CD4-positive, CD25-positive, alpha-beta regulatory T cell (primary cell): ENCODE measurements at regions not wholly inside any gene's neighbourhood (a gene's known extent, or its start where the extent isn't known, plus 50 kb on each side); places are given as distances from the start of the nearest gene placed in this dataset.

Source experiments
- ATAC-seq, 2 donors: fragments of 150-1000 bp; cut with Tn5 transposase; one replicate each; pipeline ENCODE4 v1.10.0; 2021; ENCODE audit warnings: low read depth in 2 of 2, moderate number of reproducible peaks in 2 of 2, moderate library complexity in 1 of 2
- DNase-seq, 3 donors: peaks; one replicate each; pipeline versions ENCODE4 v3.0.0 to v3.0.0-alpha.2; 2012 to 2022; ENCODE audit warnings: mixed read lengths in 1 of 3
- H3K27ac ChIP-seq: one replicate; pipeline ENCODE4 v1.7.0; 2013; ENCODE audit warnings: mild to moderate bottlenecking, low read length; ENCODE audit not compliant: insufficient read depth, poor library complexity, severe bottlenecking
- H3K27me3 ChIP-seq: one replicate; pipeline ENCODE4 v1.7.0; 2013; ENCODE audit warnings: low read length; ENCODE audit not compliant: control insufficient read depth, insufficient read depth
- H3K36me3 ChIP-seq: one replicate; pipeline ENCODE4 v1.7.0; 2013; ENCODE audit warnings: mild to moderate bottlenecking, low read length, moderate library complexity; ENCODE audit not compliant: control insufficient read depth, insufficient read depth
- H3K4me1 ChIP-seq: 2 replicates; pipeline ENCODE4 v1.7.0; 2013; ENCODE audit warnings: mild to moderate bottlenecking, low read length; ENCODE audit not compliant: insufficient read depth, control insufficient read depth, poor library complexity, severe bottlenecking
- H3K4me3 ChIP-seq: one replicate; pipeline ENCODE4 v1.7.0; 2013; ENCODE audit warnings: low read depth, mild to moderate bottlenecking, low read length, moderate library complexity
- H3K9me3 ChIP-seq, 2 experiments: 1 replicate in 1 of 2; 2 replicates in 1 of 2; pipeline ENCODE4 v1.7.0; 2013; ENCODE audit warnings: low read length in 2 of 2, mild to moderate bottlenecking in 1 of 2, moderate library complexity in 1 of 2; ENCODE audit not compliant: control insufficient read depth in 2 of 2
- H3K27ac Mint-ChIP-seq, 3 donors: one replicate each; pipeline ENCODE4 v1.8.0; 2020 to 2022; ENCODE audit warnings: mild to moderate bottlenecking in 3 of 3, mixed read lengths in 3 of 3, moderate library complexity in 2 of 3
- H3K27me3 Mint-ChIP-seq: one replicate; pipeline ENCODE4 v1.8.0; 2022; ENCODE audit warnings: mild to moderate bottlenecking, mixed read lengths
- H3K36me3 Mint-ChIP-seq: one replicate; pipeline ENCODE4 v1.8.0; 2020; ENCODE audit warnings: mixed read lengths
- H3K4me1 Mint-ChIP-seq, 4 donors: one replicate each; pipeline ENCODE4 v1.8.0; 2020 to 2022; ENCODE audit warnings: mixed read lengths in 4 of 4, mild to moderate bottlenecking in 1 of 4
- H3K4me3 Mint-ChIP-seq, 4 donors: one replicate each; pipeline ENCODE4 v1.8.0; 2020 to 2022; ENCODE audit warnings: mild to moderate bottlenecking in 4 of 4, mixed read lengths in 4 of 4, moderate library complexity in 3 of 4
- H3K9me3 Mint-ChIP-seq, 7 donors: one replicate each; pipeline ENCODE4 v1.8.0; 2020 to 2022; ENCODE audit warnings: mixed read lengths in 7 of 7, mild to moderate bottlenecking in 3 of 7, moderate library complexity in 2 of 7

DNA sequence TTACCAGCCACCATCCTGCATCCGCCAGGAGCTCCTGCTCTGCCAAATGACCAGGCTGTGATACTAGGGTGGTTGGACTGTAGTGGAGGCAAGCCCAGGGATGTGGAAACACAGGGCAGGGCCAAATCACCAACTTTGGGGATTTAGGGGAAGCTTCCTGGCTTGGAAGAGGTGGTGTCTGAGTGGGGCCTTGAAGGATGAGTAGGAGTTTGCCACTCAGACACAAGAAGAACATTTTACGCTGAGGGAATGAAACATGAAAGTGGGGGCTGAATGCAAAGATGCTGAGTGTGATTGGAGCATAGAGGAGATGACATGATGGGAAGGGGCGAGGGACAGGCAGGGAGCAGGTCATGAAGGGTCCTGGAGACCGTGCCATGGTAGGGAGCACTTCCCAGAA, 329.5 kb downstream of the RPS24 start:
- H3K9me3 ChIP-seq: no peaks in the 10 kb centered on the region
- H3K36me3 ChIP-seq: no peaks in the 10 kb centered on the region
- ATAC-seq: no peak
- H3K27ac Mint-ChIP-seq: peak overlapping the region in 1 of 3 donors; percentile 85
- H3K27me3 Mint-ChIP-seq: no peaks in the 10 kb centered on the region
- H3K4me3 Mint-ChIP-seq: no peak overlapping the region
- peaks cover 0 to 1% (median 0%) of the 10 kb centered on the region in 7 donors for H3K9me3 Mint-ChIP-seq
- no peaks in the 10 kb centered on the region for H3K4me1 ChIP-seq
- H3K27me3 ChIP-seq: no peaks in the 10 kb centered on the region
- H3K36me3 Mint-ChIP-seq: no peaks in the 10 kb centered on the region
- no peak overlapping the region for H3K27ac ChIP-seq
- DNase-seq: no peak
- peaks cover 0 to 19% (median 2%) of the 10 kb centered on the region in 4 donors for H3K4me1 Mint-ChIP-seq
- no peak overlapping the region for H3K4me3 ChIP-seq

DNA sequence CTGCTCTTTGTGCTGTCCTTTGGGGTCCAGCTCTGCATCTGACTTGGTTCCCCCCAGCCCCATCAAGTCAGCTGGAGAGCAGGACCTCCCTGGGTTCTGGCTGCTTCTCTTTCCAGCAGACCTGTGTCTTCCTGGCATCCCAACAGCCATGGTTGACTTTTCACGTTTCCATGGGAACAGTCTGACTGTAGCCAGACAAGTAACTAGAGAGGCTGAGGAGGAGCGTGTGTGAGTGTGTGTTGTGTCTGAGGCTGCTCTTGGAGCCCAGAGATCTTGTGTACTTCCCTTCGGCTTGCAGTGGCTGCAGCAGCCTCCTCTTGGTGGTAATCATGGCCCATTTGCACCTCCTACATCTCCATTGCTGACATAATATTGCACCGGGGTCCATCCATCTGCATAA, 332.0 kb downstream of the RPS24 start:
- H3K4me3 Mint-ChIP-seq: no peak overlapping the region
- ATAC-seq (no peak), DNase-seq (no peak)
- H3K36me3 ChIP-seq: no peaks in the 10 kb centered on the region
- H3K36me3 Mint-ChIP-seq: no peaks in the 10 kb centered on the region
- no peaks in the 10 kb centered on the region for H3K9me3 ChIP-seq
- peaks cover 0 to 1% (median 0%) of the 10 kb centered on the region in 7 donors for H3K9me3 Mint-ChIP-seq
- no peaks in the 10 kb centered on the region for H3K4me1 ChIP-seq
- H3K27me3 ChIP-seq: no peaks in the 10 kb centered on the region
- no peak overlapping the region for H3K27ac ChIP-seq
- no peak overlapping the region for H3K27ac Mint-ChIP-seq
- H3K4me1 Mint-ChIP-seq: peaks cover 0 to 19% (median 1%) of the 10 kb centered on the region in 4 donors
- H3K4me3 ChIP-seq: no peak overlapping the region
- no peaks in the 10 kb centered on the region for H3K27me3 Mint-ChIP-seq

GRCh38 chr10:78366663-78367411, 333.2 kb downstream of the RPS24 start:
- Mint-ChIP-seq H3K4me1 (peaks cover 0 to 13% (median 1%) of the 10 kb centered on the region in 4 donors), H3K36me3 (no peaks in the 10 kb centered on the region), H3K4me3 (no peak overlapping the region), H3K27me3 (no peaks in the 10 kb centered on the region), H3K27ac (no peak overlapping the region), H3K9me3 (peaks cover 0 to 1% (median 0%) of the 10 kb centered on the region in 7 donors)
- H3K4me3 ChIP-seq: no peak overlapping the region
- H3K27me3 ChIP-seq: no peaks in the 10 kb centered on the region
- H3K9me3 ChIP-seq: no peaks in the 10 kb centered on the region
- no peaks in the 10 kb centered on the region for H3K36me3 ChIP-seq
- no peak overlapping the region for H3K27ac ChIP-seq
- DNase-seq: no peak
- H3K4me1 ChIP-seq: no peaks in the 10 kb centered on the region
- ATAC-seq: no peak

GRCh38 chr10:78367751-78368150, 334.1 kb downstream of the RPS24 start:
- no peaks in the 10 kb centered on the region for H3K36me3 ChIP-seq
- no peak overlapping the region for H3K4me3 ChIP-seq
- H3K9me3 ChIP-seq: no peaks in the 10 kb centered on the region
- no peaks in the 10 kb centered on the region for H3K27me3 Mint-ChIP-seq
- H3K27ac ChIP-seq: no peak overlapping the region
- H3K4me3 Mint-ChIP-seq: no peak overlapping the region
- peaks cover 0 to 1% (median 0%) of the 10 kb centered on the region in 7 donors for H3K9me3 Mint-ChIP-seq
- no peak for ATAC-seq
- DNase-seq: no peak
- no peak overlapping the region for H3K27ac Mint-ChIP-seq
- no peaks in the 10 kb centered on the region for H3K4me1 ChIP-seq
- H3K36me3 Mint-ChIP-seq: no peaks in the 10 kb centered on the region
- peaks cover 0 to 4% (median 0%) of the 10 kb centered on the region in 4 donors for H3K4me1 Mint-ChIP-seq
- no peaks in the 10 kb centered on the region for H3K27me3 ChIP-seq

DNA sequence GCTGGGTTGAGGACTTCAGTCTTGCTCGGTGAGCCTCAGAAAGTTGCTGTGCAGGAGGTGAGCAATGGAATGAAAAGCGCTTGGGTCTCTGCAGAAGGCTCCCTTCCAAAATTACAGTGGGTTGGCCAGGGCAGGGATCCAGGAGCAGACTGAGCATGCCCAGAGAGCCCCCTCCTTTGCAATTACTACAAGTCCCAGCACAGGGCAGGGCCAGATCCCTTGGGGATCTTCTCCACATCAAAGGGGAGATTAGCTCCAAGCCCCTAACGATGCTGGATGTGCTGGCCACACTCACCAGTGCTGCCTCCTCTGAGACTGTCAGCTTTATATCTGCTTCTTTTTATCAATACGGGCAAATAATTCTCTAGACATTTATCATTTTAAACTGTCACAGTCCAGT, 337.5 kb downstream of the RPS24 start:
- H3K9me3 Mint-ChIP-seq: no peaks in the 10 kb centered on the region
- Histone ChIP-seq H3K4me1 (no peaks in the 10 kb centered on the region), H3K36me3 (no peaks in the 10 kb centered on the region), H3K4me3 (no peak overlapping the region), H3K27ac (no peak overlapping the region), H3K27me3 (no peaks in the 10 kb centered on the region), H3K9me3 (no peaks in the 10 kb centered on the region)
- no peak for ATAC-seq
- H3K27me3 Mint-ChIP-seq: no peaks in the 10 kb centered on the region
- DNase-seq: no peak
- no peaks in the 10 kb centered on the region for H3K36me3 Mint-ChIP-seq
- no peak overlapping the region for H3K4me3 Mint-ChIP-seq
- no peak overlapping the region for H3K27ac Mint-ChIP-seq
- H3K4me1 Mint-ChIP-seq: no peaks in the 10 kb centered on the region

- Mint-ChIP-seq H3K27me3 (no peaks in the 10 kb centered on the region), H3K9me3 (peaks cover 0 to 1% (median 0%) of the 10 kb centered on the region in 7 donors), H3K27ac (no peak overlapping the region), H3K36me3 (no peaks in the 10 kb centered on the region), H3K4me1 (no peaks in the 10 kb centered on the region), H3K4me3 (no peak overlapping the region)
- Histone ChIP-seq H3K36me3 (no peaks in the 10 kb centered on the region), H3K4me1 (no peaks in the 10 kb centered on the region), H3K4me3 (no peak overlapping the region), H3K27ac (no peak overlapping the region), H3K27me3 (no peaks in the 10 kb centered on the region), H3K9me3 (no peaks in the 10 kb centered on the region)
- DNase-seq (no peak), ATAC-seq (no peak)
Observed at GRCh38 chr10:78372806-78373205, 339.1 kb downstream of the RPS24 start.

- no peak overlapping the region for H3K27ac ChIP-seq
- no peaks in the 10 kb centered on the region for H3K4me1 ChIP-seq
- H3K27ac Mint-ChIP-seq: peak overlapping the region in 1 of 3 donors; percentile 28
- no peaks in the 10 kb centered on the region for H3K36me3 ChIP-seq
- H3K9me3 Mint-ChIP-seq: peaks cover 0 to 1% (median 0%) of the 10 kb centered on the region in 7 donors
- no peaks in the 10 kb centered on the region for H3K27me3 ChIP-seq
- no peaks in the 10 kb centered on the region for H3K9me3 ChIP-seq
- no peak overlapping the region for H3K4me3 Mint-ChIP-seq
- DNase-seq (no peak), ATAC-seq (no peak)
- H3K36me3 Mint-ChIP-seq: no peaks in the 10 kb centered on the region
- H3K4me1 Mint-ChIP-seq: no peaks in the 10 kb centered on the region
- no peaks in the 10 kb centered on the region for H3K27me3 Mint-ChIP-seq
- no peak overlapping the region for H3K4me3 ChIP-seq
Observed at GRCh38 chr10:78374331-78375028, 340.8 kb downstream of the RPS24 start.
